Urinary bladder (tissue), 3 donors: ENCODE measurements at regions not wholly inside any gene's neighbourhood (a gene's known extent, or its start where the extent isn't known, plus 50 kb on each side); places are given as distances from the start of the nearest gene placed in this dataset.
"Not testable (repeated sequence)": the region's sequence is repeated elsewhere in the genome, so short reads cannot be mapped to it uniquely, and the experiment has no call there.

ENCODE experiments used
- DNase-seq: peaks from one replicate; pipeline ENCODE4 v3.0.0-alpha.2; 2015; ENCODE audit errors: extremely low spot score
- H3K27ac ChIP-seq: one replicate; pipeline ENCODE4 v1.5.1; 2013; ENCODE audit warnings: low read depth, mild to moderate bottlenecking, moderate library complexity
- H3K36me3 ChIP-seq: one replicate; pipeline ENCODE4 v1.6.1; 2013; ENCODE audit warnings: mild to moderate bottlenecking, moderate library complexity; ENCODE audit not compliant: insufficient read depth
- H3K4me1 ChIP-seq: one replicate; pipeline ENCODE4 v1.6.1; 2013; ENCODE audit warnings: mild to moderate bottlenecking, moderate library complexity; ENCODE audit not compliant: insufficient read depth
- H3K4me3 ChIP-seq: one replicate; pipeline ENCODE4 v1.5.1; 2013; ENCODE audit warnings: low read depth, low read length
- WGBS: extraction: QIAGEN DNeasy Blood & Tissue Kit; methylation state at CpG from one replicate; pipeline ENCODE4 v1.1.7; 2013; 5-methylcytosine and 5-hydroxymethylcytosine counted together
- donor health status: healthy with polysubstance abuse.
- donor health status: healthy.

DNA sequence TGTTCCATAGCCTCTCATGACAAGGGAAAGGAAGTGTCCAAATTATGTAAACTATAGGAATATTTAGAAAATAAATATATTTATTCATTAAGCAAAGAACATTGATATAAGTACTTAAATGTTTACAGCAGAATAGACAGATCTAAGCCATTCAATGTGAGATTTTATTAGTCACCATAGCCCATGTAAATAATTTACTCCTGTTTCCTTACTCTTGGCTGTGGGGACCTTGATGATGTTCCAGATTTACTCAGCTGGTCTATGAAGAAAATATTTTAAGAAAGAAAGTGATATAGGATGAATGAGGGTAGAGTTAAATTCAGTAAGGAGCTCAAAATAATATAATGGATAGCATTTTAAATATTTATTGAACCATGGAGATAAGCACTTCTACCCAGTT is 442.6 kb upstream of the KLF6 start:
- Histone ChIP-seq H3K4me1 (no peaks in the 10 kb centered on the region), H3K27ac (no peak overlapping the region), H3K36me3 (no peaks in the 10 kb centered on the region), H3K4me3 (no peak overlapping the region)
- DNase-seq: no peak

DNA sequence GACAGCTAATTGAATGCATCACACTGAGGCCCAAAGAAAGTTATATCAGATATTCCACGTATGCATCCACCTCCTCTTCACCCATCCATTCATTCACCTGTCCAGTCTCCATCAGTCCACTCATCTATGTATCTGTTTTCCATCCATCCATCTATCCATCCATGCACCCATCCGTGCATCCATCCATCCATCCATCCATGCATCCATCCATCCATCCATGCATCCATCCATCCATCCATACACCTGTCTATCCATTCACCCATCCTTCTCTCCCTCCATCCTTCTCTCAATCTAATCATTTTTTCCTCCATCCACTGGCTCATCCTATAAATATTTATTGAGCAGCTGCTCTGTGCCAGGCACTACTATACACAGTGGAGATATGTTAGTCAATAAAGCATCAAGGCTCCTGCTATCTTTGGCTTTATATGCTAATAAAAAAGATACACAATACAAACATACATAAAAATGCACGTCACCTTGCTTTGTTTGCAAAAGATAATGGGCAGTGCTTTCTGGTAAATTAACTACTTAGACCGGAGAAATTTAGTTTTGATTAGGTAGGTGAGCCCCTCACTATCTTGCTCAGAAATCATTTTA is 442.0 kb upstream of the KLF6 start:
- DNase-seq: no peak
- H3K4me3 ChIP-seq: no peak overlapping the region
- WGBS: 79% methylated on average over 4 of the region's 4 CpGs
- no peaks in the 10 kb centered on the region for H3K4me1 ChIP-seq
- no peaks in the 10 kb centered on the region for H3K36me3 ChIP-seq
- H3K27ac ChIP-seq: no peak overlapping the region

DNA sequence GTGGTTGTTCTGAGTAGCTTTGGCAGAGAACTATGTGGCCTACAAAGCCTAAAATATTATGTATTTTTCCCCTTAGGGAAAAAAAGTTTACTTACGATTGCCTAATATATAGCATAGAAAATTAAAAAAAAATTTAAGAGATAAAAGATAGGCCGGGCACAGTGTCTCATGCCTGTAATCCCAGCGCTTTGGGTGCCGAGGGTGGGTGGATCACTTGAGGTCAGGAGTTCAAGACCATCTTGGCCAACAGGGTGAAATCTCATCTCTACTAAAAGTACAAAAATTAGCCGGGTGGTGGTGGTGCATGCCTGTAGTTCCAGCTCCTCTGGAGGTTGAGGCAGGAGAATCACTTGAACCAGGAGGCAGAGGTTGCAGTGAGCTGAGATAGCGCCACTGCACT is 439.2 kb upstream of the KLF6 start:
- DNase-seq: no peak
- no peak overlapping the region for H3K4me3 ChIP-seq
- WGBS: 96% methylated on average over 6 of the region's 6 CpGs
- no peaks in the 10 kb centered on the region for H3K4me1 ChIP-seq
- no peak overlapping the region for H3K27ac ChIP-seq
- H3K36me3 ChIP-seq: no peaks in the 10 kb centered on the region

DNA sequence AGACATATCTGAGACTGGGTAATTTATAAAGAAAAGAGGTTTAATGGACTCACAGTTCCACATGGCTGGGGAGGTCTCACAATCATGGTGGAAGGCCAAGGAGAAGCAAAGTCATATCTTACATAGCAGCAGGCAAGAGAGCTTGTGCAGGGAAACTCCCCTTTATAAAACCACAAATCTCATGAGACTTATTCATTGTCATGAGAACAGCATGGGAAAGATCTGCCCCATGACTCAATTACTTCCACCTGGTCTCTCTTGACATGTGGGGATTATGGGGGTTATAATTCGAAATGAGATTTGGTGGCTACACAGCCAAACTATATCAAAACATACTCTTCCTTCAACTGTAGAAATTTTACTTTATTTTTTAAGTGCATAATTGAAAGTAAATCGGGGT is 436.3 kb upstream of the KLF6 start:
- not testable (repeated sequence) for H3K36me3 ChIP-seq, H3K27ac ChIP-seq, H3K4me3 ChIP-seq, H3K4me1 ChIP-seq, DNase-seq
- 94% methylated on average over 2 of the region's 2 CpGs for WGBS

DNA sequence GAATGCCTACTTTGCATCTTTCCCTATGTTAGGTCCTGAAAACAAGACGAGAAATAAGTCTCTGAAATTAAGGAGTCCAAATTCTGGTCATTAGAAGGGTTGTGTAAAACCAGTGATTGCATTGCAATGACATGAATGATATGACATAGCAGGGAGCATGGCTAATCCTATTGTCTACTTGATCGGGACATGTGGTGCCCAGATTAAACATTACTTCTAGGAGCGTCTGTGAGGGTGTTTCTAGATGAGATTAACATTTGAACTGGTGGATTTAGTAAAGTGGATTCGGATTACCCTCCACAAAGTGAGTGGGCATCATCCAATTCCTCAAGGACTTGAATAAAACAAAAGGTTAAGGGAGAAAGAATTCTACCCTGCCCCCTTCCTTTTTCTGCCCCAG is 434.9 kb upstream of the KLF6 start:
- H3K4me3 ChIP-seq: no peak overlapping the region
- 86% methylated on average over 4 of the region's 4 CpGs for WGBS
- no peak for DNase-seq

DNA sequence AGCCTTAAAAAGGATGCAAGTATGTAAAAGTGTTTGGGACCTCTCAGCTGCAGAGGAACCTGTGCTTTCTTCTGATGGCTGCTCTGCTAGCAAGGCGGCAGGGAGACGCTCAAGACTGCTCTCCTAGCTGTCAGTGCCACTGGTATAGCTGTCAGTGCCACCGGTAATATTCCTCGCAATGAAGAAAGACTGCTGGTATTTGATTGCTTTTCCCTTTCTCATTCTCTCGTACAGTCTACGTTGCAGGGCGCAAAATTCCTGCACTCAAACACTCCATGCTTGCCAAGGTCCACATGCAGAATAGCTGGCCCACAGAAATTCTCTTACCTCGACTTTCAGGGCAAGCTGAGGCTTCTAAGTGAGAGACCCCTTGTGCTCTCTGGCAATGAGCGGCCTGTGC is 432.6 kb upstream of the KLF6 start:
- no peak overlapping the region for H3K4me3 ChIP-seq

More for the DNA sequence above, 434.9 kb upstream of the KLF6 start:
- Histone ChIP-seq H3K4me1 (no peaks in the 10 kb centered on the region), H3K36me3 (no peaks in the 10 kb centered on the region), H3K27ac (no peak overlapping the region)

DNA sequence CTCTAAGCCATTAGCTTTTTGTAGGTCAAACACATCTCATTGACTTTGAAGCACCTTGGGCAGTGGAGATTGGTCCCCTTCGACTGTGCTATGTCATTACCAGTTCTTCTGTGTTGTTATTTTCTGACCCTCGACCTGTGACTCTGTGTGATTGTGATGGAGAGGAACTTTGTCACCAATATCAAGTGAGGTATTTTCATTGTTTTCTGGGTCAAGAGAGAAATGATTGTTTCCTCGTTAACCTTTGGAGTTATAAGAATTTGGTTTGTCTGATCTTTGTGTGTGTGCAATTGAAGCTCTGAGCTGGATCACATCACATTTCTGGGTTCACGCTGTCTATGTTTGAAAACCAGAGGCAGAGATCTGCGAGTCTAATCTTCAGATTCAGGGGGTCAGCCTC is 432.2 kb upstream of the KLF6 start:
- no peak overlapping the region for H3K4me3 ChIP-seq
- H3K27ac ChIP-seq: no peak overlapping the region
- no peak for DNase-seq
- H3K4me1 ChIP-seq: no peaks in the 10 kb centered on the region
- WGBS: 74% methylated on average over 5 of the region's 5 CpGs
- H3K36me3 ChIP-seq: no peaks in the 10 kb centered on the region

More for the DNA sequence above, 432.6 kb upstream of the KLF6 start:
- Histone ChIP-seq H3K27ac (no peak overlapping the region), H3K36me3 (no peaks in the 10 kb centered on the region), H3K4me1 (no peaks in the 10 kb centered on the region)
- DNase-seq: no peak
- WGBS: 77% methylated on average over 9 of the region's 9 CpGs

DNA sequence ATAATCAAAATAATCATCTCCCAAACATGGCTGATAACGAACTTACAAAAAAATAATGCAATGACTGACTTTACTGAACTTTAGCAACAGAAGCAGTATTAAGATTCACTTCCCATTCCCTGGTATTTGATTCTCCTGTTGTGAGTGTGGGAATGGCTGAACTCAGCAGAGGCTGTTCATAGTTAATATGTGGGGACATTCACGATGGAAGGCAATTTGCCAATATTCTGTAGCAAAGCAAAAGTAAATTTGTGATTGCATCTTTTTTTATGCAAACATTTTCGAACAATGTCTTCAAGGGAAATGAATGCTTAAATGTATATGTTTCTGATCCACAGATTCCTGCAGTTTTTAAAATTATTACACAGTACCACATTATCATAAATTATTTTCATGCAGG is 431.7 kb upstream of the KLF6 start:
- H3K4me1 ChIP-seq: no peaks in the 10 kb centered on the region
- H3K27ac ChIP-seq: no peak overlapping the region
- DNase-seq: no peak
- H3K36me3 ChIP-seq: no peaks in the 10 kb centered on the region
- H3K4me3 ChIP-seq: no peak overlapping the region
- 51% methylated on average over 3 of the region's 3 CpGs for WGBS

DNA sequence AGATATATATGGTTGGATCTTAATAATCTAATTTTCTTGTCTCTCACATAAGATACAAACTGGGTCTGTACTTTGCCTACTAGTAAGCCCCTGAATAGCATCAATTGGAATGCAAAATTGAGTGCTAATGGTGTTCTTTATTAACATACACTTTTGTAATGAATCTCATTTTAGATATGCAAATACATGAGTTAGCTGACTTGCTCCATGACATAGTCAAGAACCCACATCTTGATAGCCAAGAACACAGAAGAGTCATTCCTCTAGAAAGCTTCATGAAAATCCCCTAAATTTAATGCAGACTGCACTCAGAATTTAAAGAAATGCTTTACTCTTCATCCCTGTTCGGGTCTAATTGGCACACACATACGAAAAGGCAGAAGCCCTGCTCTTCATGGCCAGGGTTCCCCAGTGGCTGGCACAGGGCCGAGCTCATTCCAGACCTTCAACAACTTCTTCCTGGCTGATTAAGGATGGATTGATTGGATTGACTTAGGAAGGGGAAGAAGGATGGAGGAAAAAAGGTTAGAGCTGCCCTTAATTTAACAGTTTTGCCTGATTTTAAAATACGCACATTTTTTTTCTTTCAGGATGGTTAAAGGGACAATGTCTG is 431.1 kb upstream of the KLF6 start:
- 87% methylated on average over 4 of the region's 4 CpGs for WGBS
- H3K36me3 ChIP-seq: no peaks in the 10 kb centered on the region
- no peak overlapping the region for H3K27ac ChIP-seq

DNA sequence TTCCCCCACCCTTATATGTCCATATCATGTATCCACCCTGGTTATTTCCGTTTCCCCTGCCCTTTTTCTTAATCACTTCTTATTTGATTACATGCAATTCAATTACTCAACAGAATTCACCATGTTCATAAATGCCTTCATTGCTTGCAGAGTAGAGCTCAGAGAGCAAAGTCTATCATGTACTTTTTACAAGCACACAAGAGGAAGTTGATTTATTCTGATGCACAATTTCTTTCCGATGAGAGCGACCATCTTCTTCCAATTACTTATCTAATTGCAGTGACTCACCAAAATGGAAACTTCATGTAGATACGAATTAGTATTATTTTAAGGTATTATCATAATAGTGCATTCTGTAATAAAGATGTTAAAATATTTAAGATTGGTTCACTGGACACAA is 430.5 kb upstream of the KLF6 start:
- H3K4me1 ChIP-seq: no peaks in the 10 kb centered on the region
- H3K27ac ChIP-seq: no peak overlapping the region
- H3K4me3 ChIP-seq: no peak overlapping the region
- WGBS: 82% methylated on average over 4 of the region's 4 CpGs
- DNase-seq: no peak
- no peaks in the 10 kb centered on the region for H3K36me3 ChIP-seq

More for the DNA sequence above, 431.1 kb upstream of the KLF6 start:
- no peak for DNase-seq
- H3K4me1 ChIP-seq: no peaks in the 10 kb centered on the region
- H3K4me3 ChIP-seq: no peak overlapping the region

DNA sequence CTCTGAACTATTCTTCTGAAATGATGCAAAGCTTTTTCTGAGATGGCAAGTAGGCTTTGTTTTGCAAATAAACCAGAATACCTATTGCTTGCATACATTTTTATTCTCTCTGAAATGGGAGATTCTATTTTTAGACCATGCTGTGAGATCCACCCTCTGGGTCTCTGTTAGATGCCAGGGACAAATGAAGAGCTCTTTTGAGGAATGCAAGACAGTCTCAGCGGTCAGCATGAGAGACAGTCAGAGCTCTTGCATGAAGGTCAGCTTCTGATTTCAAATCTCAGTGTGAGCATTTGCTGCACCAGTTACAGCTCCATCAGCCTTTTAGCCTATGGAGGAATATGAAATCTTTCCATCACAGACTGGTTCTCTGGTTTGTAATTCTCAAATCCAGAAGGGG is 429.9 kb upstream of the KLF6 start:
- H3K4me1 ChIP-seq: no peaks in the 10 kb centered on the region
- 72% methylated on average over 1 of the region's 1 CpG for WGBS
- no peak overlapping the region for H3K4me3 ChIP-seq
- H3K36me3 ChIP-seq: no peaks in the 10 kb centered on the region
- no peak overlapping the region for H3K27ac ChIP-seq
- no peak for DNase-seq

GRCh38 chr10:4213441-4213840 is 428.4 kb upstream of the KLF6 start:
- H3K27ac ChIP-seq: no peak overlapping the region
- H3K36me3 ChIP-seq: no peaks in the 10 kb centered on the region
- H3K4me3 ChIP-seq: no peak overlapping the region
- no peak for DNase-seq
- no peaks in the 10 kb centered on the region for H3K4me1 ChIP-seq
- WGBS: 94% methylated on average over 4 of the region's 4 CpGs

- WGBS: 94% methylated on average over 2 of the region's 2 CpGs
- Histone ChIP-seq H3K4me1 (no peaks in the 10 kb centered on the region), H3K27ac (no peak overlapping the region), H3K4me3 (no peak overlapping the region), H3K36me3 (no peaks in the 10 kb centered on the region)
- DNase-seq: no peak
Observed at GRCh38 chr10:4212111-4212630, 427.2 kb upstream of the KLF6 start.

GRCh38 chr10:4208499-4208898 is 423.5 kb upstream of the KLF6 start:
- no peak for DNase-seq
- Histone ChIP-seq H3K36me3 (no peaks in the 10 kb centered on the region), H3K27ac (no peak overlapping the region), H3K4me1 (no peaks in the 10 kb centered on the region), H3K4me3 (no peak overlapping the region)
- 34% methylated on average over 5 of the region's 5 CpGs for WGBS
